ENCODE measurements at regions not wholly inside any gene's neighbourhood (a gene's known extent, or its start where the extent isn't known, plus 50 kb on each side); places are given as distances from the start of the nearest gene placed in this dataset.

DNA sequence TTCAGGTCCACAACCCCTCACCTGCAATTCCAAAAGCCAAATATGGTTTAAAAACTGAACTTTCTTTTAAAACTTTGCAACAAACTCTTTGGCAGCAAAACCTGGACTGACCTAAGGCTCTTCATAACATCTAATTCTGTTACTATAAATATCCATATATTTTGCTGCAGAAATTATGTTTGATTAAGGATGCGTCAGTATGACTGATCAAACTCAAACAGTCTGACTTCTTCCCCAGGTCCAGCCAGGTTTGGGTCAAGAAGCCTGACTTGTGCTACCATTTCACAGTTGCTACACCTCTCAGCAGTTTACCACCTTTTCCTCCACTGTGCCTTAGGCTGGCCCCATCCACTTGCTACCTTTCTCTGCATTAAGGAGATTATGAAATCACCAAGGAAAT lies 127.0 kb upstream of the DUSP22 start:
- Histone ChIP-seq H3K27me3 (ENCODE audit: control insufficient read depth in 3 of 3, insufficient read depth in 3 of 3, low read length in 2 of 3) (no peaks in the 10 kb centered on the region), H3K4me3 (no peak overlapping the region), H3K27ac (ENCODE audit: low read depth in 1 of 2, low read length in 1 of 2) (no peak overlapping the region), H3K9ac (ENCODE audit: insufficient read depth in 1 of 2, low read length in 2 of 2) (no peak overlapping the region), H3K9me3 (ENCODE audit: control insufficient read depth in 4 of 4, insufficient read depth in 3 of 4, low read length in 3 of 4) (no peaks in the 10 kb centered on the region), H3K36me3 (ENCODE audit: control insufficient read depth in 4 of 4, insufficient read depth in 4 of 4, low read length in 4 of 4) (no peaks in the 10 kb centered on the region), H3K4me1 (ENCODE audit: control insufficient read depth in 5 of 5, insufficient read depth in 5 of 5, low read length in 5 of 5) (no peaks in the 10 kb centered on the region)
- WGBS, 2 donors: 90 to 100% methylated on average over 1 of the region's 1 CpG
- no peak for TF ChIP-seq CTCF (IDR thresholded peaks at IDR 0.05; ENCODE audit: control extremely low read depth, extremely low read depth)
- DNase-seq (no peak), ATAC-seq (ENCODE audit: insufficient read depth, low FRiP score) (no peak)

DNA sequence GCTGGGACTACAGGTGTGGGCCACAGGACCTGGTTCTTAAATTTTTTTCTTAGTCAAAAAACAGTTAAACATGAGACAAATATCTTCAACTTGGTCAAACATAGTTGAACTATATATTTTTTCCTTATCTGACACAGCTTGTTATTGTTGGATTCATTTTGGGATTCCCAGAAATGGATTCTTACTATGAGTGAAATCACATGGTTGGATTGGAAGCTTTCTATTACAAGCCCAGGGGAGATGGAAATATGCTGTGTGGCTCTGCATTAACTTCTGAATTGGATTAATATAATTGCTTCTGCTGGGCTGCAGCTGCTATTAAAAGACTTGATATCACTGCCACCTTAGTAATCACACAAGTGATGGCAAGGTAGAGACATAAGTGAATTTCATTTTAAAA lies 126.4 kb upstream of the DUSP22 start:
- H3K4me1 ChIP-seq (ENCODE audit: control insufficient read depth in 5 of 5, insufficient read depth in 5 of 5, low read length in 5 of 5): no peaks in the 10 kb centered on the region
- ATAC-seq (ENCODE audit: insufficient read depth, low FRiP score): no peak
- no peak overlapping the region for H3K4me3 ChIP-seq
- no peak overlapping the region for H3K27ac ChIP-seq (ENCODE audit: low read depth in 1 of 2, low read length in 1 of 2)
- H3K9ac ChIP-seq (ENCODE audit: insufficient read depth in 1 of 2, low read length in 2 of 2): no peak overlapping the region
- no peaks in the 10 kb centered on the region for H3K36me3 ChIP-seq (ENCODE audit: control insufficient read depth in 4 of 4, insufficient read depth in 4 of 4, low read length in 4 of 4)
- H3K27me3 ChIP-seq (ENCODE audit: control insufficient read depth in 3 of 3, insufficient read depth in 3 of 3, low read length in 2 of 3): no peaks in the 10 kb centered on the region
- H3K9me3 ChIP-seq (ENCODE audit: control insufficient read depth in 4 of 4, insufficient read depth in 3 of 4, low read length in 3 of 4): no peaks in the 10 kb centered on the region
- TF ChIP-seq CTCF (IDR thresholded peaks at IDR 0.05; ENCODE audit: control extremely low read depth, extremely low read depth): no peak
- no peak for DNase-seq

GRCh38 chr6:168865-169455 lies 123.3 kb upstream of the DUSP22 start:
- DNase-seq: peak in 2 of 3 donors; percentile 69
- no peak for ATAC-seq (ENCODE audit: insufficient read depth, low FRiP score)
- H3K4me3 ChIP-seq: no peak overlapping the region
- H3K27me3 ChIP-seq (ENCODE audit: control insufficient read depth in 3 of 3, insufficient read depth in 3 of 3, low read length in 2 of 3): no peaks in the 10 kb centered on the region
- H3K27ac ChIP-seq (ENCODE audit: low read depth in 1 of 2, low read length in 1 of 2): no peak overlapping the region
- peak; percentile 27 for TF ChIP-seq CTCF (IDR thresholded peaks at IDR 0.05; ENCODE audit: control extremely low read depth, extremely low read depth)
- H3K9me3 ChIP-seq (ENCODE audit: control insufficient read depth in 4 of 4, insufficient read depth in 3 of 4, low read length in 3 of 4): peaks cover 0 to 4% (median 0%) of the 10 kb centered on the region in 4 donors
- H3K36me3 ChIP-seq (ENCODE audit: control insufficient read depth in 4 of 4, insufficient read depth in 4 of 4, low read length in 4 of 4): no peaks in the 10 kb centered on the region
- H3K9ac ChIP-seq (ENCODE audit: insufficient read depth in 1 of 2, low read length in 2 of 2): no peak overlapping the region
- 33 to 34% methylated on average over 3 of the region's 3 CpGs for WGBS, 2 donors
- H3K4me1 ChIP-seq (ENCODE audit: control insufficient read depth in 5 of 5, insufficient read depth in 5 of 5, low read length in 5 of 5): no peaks in the 10 kb centered on the region

DNA sequence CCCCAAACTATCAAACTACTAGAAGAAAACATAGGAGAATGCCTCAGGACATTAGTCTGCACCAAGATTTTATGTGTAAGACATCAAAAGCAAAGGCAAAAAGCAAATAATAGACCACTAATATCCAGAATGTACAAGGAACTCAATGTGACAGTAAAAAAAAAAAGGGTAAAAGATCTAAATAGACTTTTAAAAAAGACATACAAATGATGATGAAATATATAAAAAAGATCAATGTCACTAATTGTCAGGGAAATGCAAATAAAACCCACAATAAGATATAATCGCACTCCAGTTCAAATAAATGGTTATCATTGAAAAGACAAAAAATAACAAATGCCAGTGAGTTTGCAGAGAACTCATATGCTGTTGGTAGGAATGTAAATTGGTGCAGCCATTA lies 118.3 kb upstream of the DUSP22 start:
- H3K4me1 ChIP-seq (ENCODE audit: control insufficient read depth in 5 of 5, insufficient read depth in 5 of 5, low read length in 5 of 5): no peaks in the 10 kb centered on the region
- H3K27me3 ChIP-seq (ENCODE audit: control insufficient read depth in 3 of 3, insufficient read depth in 3 of 3, low read length in 2 of 3): no peaks in the 10 kb centered on the region
- ATAC-seq (ENCODE audit: insufficient read depth, low FRiP score): no peak
- no peak overlapping the region for H3K4me3 ChIP-seq
- H3K9ac ChIP-seq (ENCODE audit: insufficient read depth in 1 of 2, low read length in 2 of 2): no peak overlapping the region
- DNase-seq: no peak
- no peak for TF ChIP-seq CTCF (IDR thresholded peaks at IDR 0.05; ENCODE audit: control extremely low read depth, extremely low read depth)
- no peak overlapping the region for H3K27ac ChIP-seq (ENCODE audit: low read depth in 1 of 2, low read length in 1 of 2)
- H3K36me3 ChIP-seq (ENCODE audit: control insufficient read depth in 4 of 4, insufficient read depth in 4 of 4, low read length in 4 of 4): no peaks in the 10 kb centered on the region
- WGBS, 2 donors: 97 to 98% methylated on average over 1 of the region's 1 CpG
- H3K9me3 ChIP-seq (ENCODE audit: control insufficient read depth in 4 of 4, insufficient read depth in 3 of 4, low read length in 3 of 4): peaks cover 0 to 7% (median 1%) of the 10 kb centered on the region in 4 donors

Data from lung (tissue), 11 donors.